Glutamatergic neuron (in vitro differentiated cells): ENCODE measurements at regions not wholly inside any gene's neighbourhood (a gene's known extent, or its start where the extent isn't known, plus 50 kb on each side); places are given as distances from the start of the nearest gene placed in this dataset.

Experiments used
- DNase-seq: peaks from one replicate; pipeline ENCODE4 v3.0.0; 2022
- H3K27ac Mint-ChIP-seq: one replicate; pipeline ENCODE4 v1.8.0; 2020; ENCODE audit warnings: mild to moderate bottlenecking, mixed read lengths, inconsistent platforms; ENCODE audit not compliant: unreplicated experiment
- H3K27me3 Mint-ChIP-seq: one replicate; pipeline ENCODE4 v1.8.0; 2020; ENCODE audit warnings: mild to moderate bottlenecking, moderate library complexity, mixed read lengths, inconsistent platforms; ENCODE audit not compliant: unreplicated experiment
- H3K36me3 Mint-ChIP-seq: one replicate; pipeline ENCODE4 v1.8.0; 2020; ENCODE audit warnings: mild to moderate bottlenecking, mixed read lengths, inconsistent platforms; ENCODE audit not compliant: unreplicated experiment
- H3K4me1 Mint-ChIP-seq: one replicate; pipeline ENCODE4 v1.8.0; 2020; ENCODE audit warnings: mild to moderate bottlenecking, low read depth, mixed read lengths, inconsistent platforms; ENCODE audit not compliant: unreplicated experiment
- H3K4me3 Mint-ChIP-seq: one replicate; pipeline ENCODE4 v1.8.0; 2020; ENCODE audit warnings: mild to moderate bottlenecking, mixed read lengths, inconsistent platforms; ENCODE audit not compliant: unreplicated experiment
- H3K9me3 Mint-ChIP-seq: one replicate; pipeline ENCODE4 v1.8.0; 2020; ENCODE audit warnings: mild to moderate bottlenecking, moderate library complexity, mixed read lengths, inconsistent platforms; ENCODE audit not compliant: unreplicated experiment
- CTCF ChIP-seq: fragments of 200-600 bp; sonication (generic); IDR thresholded peaks from one replicate; pipeline ENCODE4 v1.5.0; 2021; ENCODE audit not compliant: partially characterized antibody, unreplicated experiment

GRCh38 chr5:113808956-113809355 is 295.5 kb downstream of the YTHDC2 start:
- Mint-ChIP-seq H3K4me1 (peaks cover 42% of the 10 kb centered on the region), H3K27me3 (no peaks in the 10 kb centered on the region), H3K4me3 (no peak overlapping the region)

GRCh38 chr5:113809626-113810025 is 296.1 kb downstream of the YTHDC2 start:
- no peaks in the 10 kb centered on the region for H3K27me3 Mint-ChIP-seq
- peaks cover 41% of the 10 kb centered on the region for H3K4me1 Mint-ChIP-seq
- no peaks in the 10 kb centered on the region for H3K36me3 Mint-ChIP-seq
- no peak for DNase-seq
- no peak overlapping the region for H3K4me3 Mint-ChIP-seq
- TF ChIP-seq CTCF: no peak
- H3K9me3 Mint-ChIP-seq: peaks cover 3% of the 10 kb centered on the region
- H3K27ac Mint-ChIP-seq: no peak overlapping the region

More at GRCh38 chr5:113808956-113809355, 295.5 kb downstream of the YTHDC2 start:
- Mint-ChIP-seq H3K9me3 (peaks cover 3% of the 10 kb centered on the region), H3K27ac (no peak overlapping the region), H3K36me3 (no peaks in the 10 kb centered on the region)
- no peak for DNase-seq
- no peak for TF ChIP-seq CTCF

- H3K36me3 Mint-ChIP-seq: no peaks in the 10 kb centered on the region
- DNase-seq: no peak
- peaks cover 18% of the 10 kb centered on the region for H3K4me1 Mint-ChIP-seq
- no peak for TF ChIP-seq CTCF
- no peaks in the 10 kb centered on the region for H3K27me3 Mint-ChIP-seq
- H3K9me3 Mint-ChIP-seq: peaks cover 1% of the 10 kb centered on the region
- H3K4me3 Mint-ChIP-seq: no peak overlapping the region
- no peak overlapping the region for H3K27ac Mint-ChIP-seq
Observed at GRCh38 chr5:113813466-113813865, 300.0 kb downstream of the YTHDC2 start.

- no peaks in the 10 kb centered on the region for H3K36me3 Mint-ChIP-seq
- no peaks in the 10 kb centered on the region for H3K4me1 Mint-ChIP-seq
- no peaks in the 10 kb centered on the region for H3K9me3 Mint-ChIP-seq
- DNase-seq: no peak
- no peak overlapping the region for H3K4me3 Mint-ChIP-seq
- TF ChIP-seq CTCF: no peak
- no peak overlapping the region for H3K27ac Mint-ChIP-seq
- no peaks in the 10 kb centered on the region for H3K27me3 Mint-ChIP-seq
Observed at GRCh38 chr5:113817683-113818082, 304.2 kb downstream of the YTHDC2 start.

GRCh38 chr5:113823696-113824095 is 310.2 kb downstream of the YTHDC2 start:
- no peak overlapping the region for H3K27ac Mint-ChIP-seq
- H3K9me3 Mint-ChIP-seq: peaks cover 1% of the 10 kb centered on the region
- H3K36me3 Mint-ChIP-seq: no peaks in the 10 kb centered on the region
- no peaks in the 10 kb centered on the region for H3K27me3 Mint-ChIP-seq
- H3K4me1 Mint-ChIP-seq: no peaks in the 10 kb centered on the region
- TF ChIP-seq CTCF: no peak
- no peak for DNase-seq
- H3K4me3 Mint-ChIP-seq: no peak overlapping the region
